ENCODE measurements at regions not wholly inside any gene's neighbourhood (a gene's known extent, or its start where the extent isn't known, plus 50 kb on each side); places are given as distances from the start of the nearest gene placed in this dataset.

- Histone ChIP-seq H4K8ac (ENCODE audit: low read depth in 2 of 2, low read length in 2 of 2) (no peak overlapping the region), H3K18ac (ENCODE audit: low read depth, low read length) (no peak overlapping the region), H3K4me2 (ENCODE audit: low read depth, low read length) (no peak overlapping the region), H3K23ac (ENCODE audit: low read depth, low read length) (no peak overlapping the region), H2AFZ (replicated peaks; ENCODE audit: low read length, poor library complexity) (no peak overlapping the region), H3K27ac (ENCODE audit: insufficient read depth, low read length) (no peak overlapping the region), H3K14ac (replicated peaks; ENCODE audit: low read depth, low read length) (no peak overlapping the region), H3K9me1 (ENCODE audit: insufficient read depth, low read length) (no peaks in the 10 kb centered on the region; the same call in 1 of the 2 replicates), H2AK5ac (ENCODE audit: low read depth, low read length) (no peak overlapping the region), H4K5ac (ENCODE audit: low read depth, low read length) (no peak overlapping the region), H3K4me3 (ENCODE audit: insufficient read depth, low read depth, low read length) (no peak overlapping the region), H3K56ac (ENCODE audit: extremely low read depth, insufficient read depth, low read length) (no peak overlapping the region), H2AK9ac (replicated peaks; ENCODE audit: low read depth, low read length, poor library complexity) (no peak overlapping the region), H2BK120ac (ENCODE audit: low read depth, low read length) (no peak overlapping the region), H3K4me1 (ENCODE audit: control insufficient read depth, insufficient read depth, low read length) (no peaks in the 10 kb centered on the region; the same call in 1 of the 2 replicates), H4K91ac (ENCODE audit: insufficient read depth, low read depth, low read length) (no peak overlapping the region), H3K36me3 (ENCODE audit: control insufficient read depth, insufficient read depth, low read length) (no peaks in the 10 kb centered on the region), H2BK20ac (ENCODE audit: low read depth, low read length) (no peak overlapping the region), H3K4ac (ENCODE audit: low read depth, low read length) (no peak overlapping the region), H3K9me3 (ENCODE audit: control insufficient read depth, insufficient read depth, low read length) (no peaks in the 10 kb centered on the region), H2BK15ac (ENCODE audit: low read depth, low read length) (no peak overlapping the region), H2BK5ac (ENCODE audit: low read depth, low read length, poor library complexity, severe bottlenecking) (no peak overlapping the region), H3K79me1 (ENCODE audit: low read depth in 1 of 2, low read length in 2 of 2) (no peaks in the 10 kb centered on the region), H3K9ac (ENCODE audit: low read depth, low read length) (no peak overlapping the region), H4K20me1 (ENCODE audit: insufficient read depth, low read length) (no peaks in the 10 kb centered on the region), H3K27me3 (ENCODE audit: control insufficient read depth, insufficient read depth, low read length) (no peaks in the 10 kb centered on the region)
- 84% methylated on average over 2 of the region's 10 CpGs; no CpG with 5 or more reads in 1 of the 2 experiments for WGBS, 2 experiments (ENCODE audit: extremely low coverage in 2 of 2, insufficient read length in 1 of 2)
- dilution Hi-C loops (cut with HindIII; ENCODE audit: low sequenced_read_pairs, unreplicated experiment) (no loop called here), in situ Hi-C loops (cut with MboI; ENCODE audit: low sequenced_read_pairs) (no loop called here), intact Hi-C loops (cut with micrococcal nuclease) (no loop called here)
- POLR2A ChIA-PET (ENCODE audit: unreplicated experiment): no interaction called here
- BruUV-seq (replicated peaks): no TSS peak
- no peak for ATAC-seq (ENCODE audit: low read depth)
- peak; percentile 29 for DNase-seq
- TF ChIP-seq RAD21 (IDR thresholded peaks at IDR 0.05; ENCODE audit: low read length) (peak; percentile 46), MAZ (IDR thresholded peaks at IDR 0.05; ENCODE audit: borderline replicate concordance, low read depth, low read length) (no peak), SMC3 (IDR thresholded peaks at IDR 0.05; ENCODE audit: low read depth, low read length) (peak; percentile 30; the same call in 1 of the 2 replicates), CTCF (conservative IDR thresholded peaks at IDR 0.05; ENCODE audit: low read depth, low read length) (peak; percentile 53)
- CTCF ChIA-PET: interaction anchor here (0.9 to 2.2 kb wide), 4 partner anchors 9 to 136 kb away, joined by 5 to 6 read pairs (median 5); no protein-coding TSS in a partner anchor
These were observed 422.6 kb downstream of the EFNA5 start for GRCh38 chr5:107248066-107248695.

Data from IMR-90 (cell line).